H1 (cell line): ENCODE measurements at regions not wholly inside any gene's neighbourhood (a gene's known extent, or its start where the extent isn't known, plus 50 kb on each side); places are given as distances from the start of the nearest gene placed in this dataset.
A peak's percentile ranks its signal among the peaks of the same experiment; 100 is the strongest.

ENCODE experiments used
- CTCF ChIA-PET: fragments of 300-600 bp; sonication (Branson Sonifier 250); formaldehyde crosslinking; loops from one replicate; lab custom pipeline; 2021; ENCODE audit not compliant: partially characterized antibody; lab: Charles Lee
- POLR2A ChIA-PET: fragments of 300-600 bp; sonication (Branson Sonifier 250); formaldehyde crosslinking; loops from one replicate; lab custom pipeline; 2021; ENCODE audit warnings: inconsistent platforms; ENCODE audit not compliant: partially characterized antibody; lab: Charles Lee
- DNase-seq, 2 experiments: peaks; one replicate each; pipeline versions ENCODE4 v3.0.0 to v3.0.0-alpha.2; 2010 to 2022; ENCODE audit warnings: low spot score in 2 of 2, low read depth in 1 of 2, mixed read lengths in 1 of 2
- FAIRE-seq: peaks from 2 replicates; lab custom pipeline; 2011; peaks lifted over from hg19 to GRCh38; lab: Jason Lieb, UNC
- H2AFZ ChIP-seq: 2 replicates; pipeline ENCODE4 v1.8.1; 2012; ENCODE audit warnings: low read length, inconsistent platforms
- H2AK5ac ChIP-seq: 2 replicates; pipeline ENCODE4 v1.6.1; 2013; ENCODE audit warnings: low read depth, low read length
- H2BK120ac ChIP-seq: replicated peaks from 2 replicates; pipeline ENCODE3; 2013; ENCODE audit warnings: low read depth, low read length, inconsistent platforms
- H2BK12ac ChIP-seq: 2 replicates; pipeline ENCODE4 v1.6.1; 2013; ENCODE audit warnings: low read depth, low read length
- H2BK15ac ChIP-seq: 2 replicates; pipeline ENCODE4 v1.6.1; 2013; ENCODE audit warnings: low read length
- H2BK20ac ChIP-seq: 2 replicates; pipeline ENCODE4 v1.6.1; 2013; ENCODE audit warnings: low read length
- H2BK5ac ChIP-seq: 2 replicates; pipeline ENCODE4 v1.6.1; 2013; ENCODE audit warnings: low read depth, low read length
- H3K14ac ChIP-seq: 2 replicates; pipeline ENCODE4 v1.6.1; 2013; ENCODE audit warnings: inconsistent platforms; ENCODE audit not compliant: insufficient read length
- H3K18ac ChIP-seq: 2 replicates; pipeline ENCODE4 v1.6.1; 2013; ENCODE audit warnings: low read length; ENCODE audit errors: extremely low read depth
- H3K23ac ChIP-seq: 2 replicates; pipeline ENCODE4 v1.6.1; 2013; ENCODE audit warnings: inconsistent platforms; ENCODE audit not compliant: insufficient read length
- H3K23me2 ChIP-seq: 2 replicates; pipeline ENCODE4 v1.6.1; 2013; ENCODE audit warnings: low read depth, low read length
- H3K27ac ChIP-seq: 2 replicates; pipeline ENCODE4 v1.6.1; 2011; ENCODE audit warnings: low read depth, low read length, inconsistent platforms
- H3K27me3 ChIP-seq, 4 experiments: replicated peaks in 1 of 4; 1 replicate in 1 of 4; 2 replicates in 3 of 4; pipeline versions ENCODE4 v1.6.1 to v1.8.1; 2011 to 2013; ENCODE audit warnings: low read length in 3 of 4, mild to moderate bottlenecking in 3 of 4, inconsistent platforms in 2 of 4, mixed read lengths in 2 of 4, moderate library complexity in 1 of 4; ENCODE audit not compliant: control insufficient read depth in 3 of 4, insufficient read depth in 3 of 4; ENCODE audit errors: extremely low read depth in 1 of 4
- H3K36me3 ChIP-seq, 4 experiments: 2 replicates each; pipeline versions ENCODE4 v1.6.1 to v1.8.1; 2011 to 2013; ENCODE audit warnings: mild to moderate bottlenecking in 4 of 4, low read length in 3 of 4, moderate library complexity in 2 of 4, control low read depth in 1 of 4, inconsistent platforms in 1 of 4; ENCODE audit not compliant: insufficient read depth in 4 of 4, control insufficient read depth in 2 of 4
- H3K4ac ChIP-seq: replicated peaks from 2 replicates; pipeline ENCODE3; 2013; ENCODE audit warnings: low read length, low read depth, mixed read lengths, inconsistent platforms; ENCODE audit not compliant: insufficient read length
- H3K4me1 ChIP-seq, 4 experiments: replicated peaks in 1 of 4; 1 replicate in 1 of 4; 2 replicates in 3 of 4; pipeline versions ENCODE4 v1.6.1 to v1.8.1; 2011 to 2013; ENCODE audit warnings: low read length in 3 of 4, inconsistent platforms in 2 of 4, mixed read lengths in 1 of 4; ENCODE audit not compliant: insufficient read depth in 4 of 4, control insufficient read depth in 3 of 4
- H3K4me2 ChIP-seq, 2 experiments: 2 replicates each; pipeline versions ENCODE4 v1.6.1 to v1.8.1; 2011 to 2013; ENCODE audit warnings: low read depth in 2 of 2, low read length in 2 of 2, control low read depth in 1 of 2, inconsistent platforms in 1 of 2, mild to moderate bottlenecking in 1 of 2; ENCODE audit not compliant: insufficient read depth in 1 of 2
- H3K4me3 ChIP-seq, 4 experiments: fragments of 200-600, 300-600 bp in 1 of 4; sonication (generic), shearing (Covaris generic), sonication (Bioruptor Twin) in 1 of 4; 2 replicates each; pipeline versions ENCODE4 v1.5.1 to v1.8.1; 2011 to 2016; ENCODE audit warnings: low read length in 4 of 4, low read depth in 3 of 4, control low read depth in 2 of 4, inconsistent platforms in 2 of 4, mild to moderate bottlenecking in 2 of 4, mixed read lengths in 1 of 4, moderate library complexity in 1 of 4; ENCODE audit not compliant: insufficient read depth in 2 of 4; ENCODE audit errors: extremely low read depth in 1 of 4
- H3K56ac ChIP-seq: replicated peaks from 2 replicates; pipeline ENCODE3; 2013; ENCODE audit warnings: low read depth, mild to moderate bottlenecking, mixed read lengths, low read length, inconsistent platforms; ENCODE audit not compliant: insufficient read length
- H3K79me1 ChIP-seq: 2 replicates; pipeline ENCODE4 v1.6.1; 2013; ENCODE audit warnings: low read depth, low read length, control low read depth
- H3K79me2 ChIP-seq, 2 experiments: 2 replicates each; pipeline versions ENCODE4 v1.6.1 to v1.8.1; 2012 to 2013; ENCODE audit warnings: low read length in 2 of 2, mild to moderate bottlenecking in 2 of 2, inconsistent platforms in 1 of 2; ENCODE audit not compliant: insufficient read depth in 2 of 2, control insufficient read depth in 1 of 2
- H3K9ac ChIP-seq, 4 experiments: replicated peaks in 1 of 4; 1 replicate in 1 of 4; 2 replicates in 3 of 4; pipeline versions ENCODE4 v1.6.1 to v1.8.1; 2011 to 2013; ENCODE audit warnings: low read depth in 3 of 4, low read length in 3 of 4, control low read depth in 2 of 4, mild to moderate bottlenecking in 2 of 4, moderate library complexity in 2 of 4, inconsistent platforms in 1 of 4; ENCODE audit errors: extremely low read depth in 1 of 4
- H3K9me3 ChIP-seq, 2 experiments: 2 replicates each; pipeline versions ENCODE4 v1.6.1 to v1.8.1; 2012 to 2013; ENCODE audit warnings: mild to moderate bottlenecking in 2 of 2, moderate library complexity in 2 of 2, control low read depth in 1 of 2, inconsistent platforms in 1 of 2, low read depth in 1 of 2, low read length in 1 of 2, mixed read lengths in 1 of 2; ENCODE audit not compliant: insufficient read depth in 2 of 2
- H4K20me1 ChIP-seq, 2 experiments: replicated peaks in 1 of 2; 2 replicates each; pipeline versions ENCODE3 to v1.8.1; 2011 to 2013; ENCODE audit warnings: inconsistent platforms in 2 of 2, low read length in 2 of 2, mild to moderate bottlenecking in 1 of 2; ENCODE audit not compliant: insufficient read depth in 2 of 2, control insufficient read depth in 1 of 2
- H4K5ac ChIP-seq: 2 replicates; pipeline ENCODE4 v1.6.1; 2013; ENCODE audit warnings: low read length, low read depth, mixed read lengths, inconsistent platforms; ENCODE audit not compliant: insufficient read length
- H4K8ac ChIP-seq: 2 replicates; pipeline ENCODE4 v1.8.0; 2013; ENCODE audit warnings: mild to moderate bottlenecking, moderate library complexity, low read length, inconsistent platforms; ENCODE audit not compliant: insufficient read depth; ENCODE audit errors: extremely low read depth
- H4K91ac ChIP-seq: replicated peaks from 2 replicates; pipeline ENCODE3; 2013; ENCODE audit warnings: low read length, mixed read lengths, inconsistent platforms; ENCODE audit not compliant: insufficient read length
- CBX8 ChIP-seq: fragments of 300-800, 300-1000 bp; sonication (generic); IDR thresholded peaks from 2 replicates; pipeline ENCODE4 v1.7.1; 2016; ENCODE audit warnings: low read depth, low read length, borderline replicate concordance
- CHD1 ChIP-seq: IDR thresholded peaks from 2 replicates; pipeline ENCODE4 v1.6.1; 2012; ENCODE audit warnings: low read depth, low read length, improper control_type of control experiment
- EP300 ChIP-seq, 2 experiments: IDR thresholded peaks; 1 replicate in 1 of 2; 2 replicates in 1 of 2; pipeline ENCODE4 v1.6.1; 2011 to 2012; ENCODE audit warnings: low read depth in 2 of 2, low read length in 2 of 2, mild to moderate bottlenecking in 2 of 2, borderline replicate concordance in 1 of 2, inconsistent platforms in 1 of 2, moderate library complexity in 1 of 2
- HDAC2 ChIP-seq, 2 experiments: fragments of 300-600 bp in 1 of 2; sonication (generic) in 1 of 2; IDR thresholded peaks; 2 replicates each; pipeline ENCODE4 v1.6.1; 2011 to 2012; ENCODE audit warnings: low read depth in 2 of 2, low read length in 2 of 2, mild to moderate bottlenecking in 2 of 2, moderate library complexity in 2 of 2, borderline replicate concordance in 1 of 2, inconsistent platforms in 1 of 2
- MAX ChIP-seq: IDR thresholded peaks from 2 replicates; pipeline ENCODE4 v1.6.1; 2012; ENCODE audit warnings: inconsistent platforms
- NRF1 ChIP-seq: IDR thresholded peaks from 2 replicates; pipeline ENCODE4 v1.6.1; 2011; ENCODE audit warnings: mild to moderate bottlenecking, low read depth, low read length, improper control_type of control experiment
- RAD21 ChIP-seq, 2 experiments: IDR thresholded peaks in 1 of 2; conservative IDR thresholded peaks in 1 of 2; 2 replicates each; pipeline ENCODE4 v1.6.1; 2011; ENCODE audit warnings: low read depth in 2 of 2, low read length in 2 of 2, improper control_type of control experiment in 1 of 2, inconsistent platforms in 1 of 2, mild to moderate bottlenecking in 1 of 2, moderate library complexity in 1 of 2
- RNF2 ChIP-seq: fragments of 200-900, 300-1000 bp; sonication (generic); IDR thresholded peaks from 2 replicates; pipeline ENCODE4 v1.7.1; 2016; ENCODE audit warnings: borderline replicate concordance, low read depth, mild to moderate bottlenecking, antibody characterized with exemption, low read length; ENCODE audit not compliant: poor library complexity, severe bottlenecking; ENCODE audit errors: missing control alignments
- TBP ChIP-seq: IDR thresholded peaks from 2 replicates; pipeline ENCODE4 v1.6.1; 2011; ENCODE audit warnings: low read depth, low read length, improper control_type of control experiment
- WGBS, 2 experiments: shearing (Covaris generic) in 1 of 2; methylation state at CpG; one replicate each; pipeline versions ENCODE4 v1.1.6 to v1.1.7; 2013 to 2015; ENCODE audit warnings: low lambda C conversion rate in 2 of 2, mixed read lengths in 2 of 2, inconsistent platforms in 1 of 2, low coverage in 1 of 2, missing lambda C conversion rate in 1 of 2; ENCODE audit not compliant: insufficient replicate concordance in 2 of 2, insufficient coverage in 1 of 2, insufficient read length in 1 of 2; ENCODE audit errors: extremely low coverage in 1 of 2, missing lambda C conversion rate in 1 of 2; 5-methylcytosine and 5-hydroxymethylcytosine counted together

DNA sequence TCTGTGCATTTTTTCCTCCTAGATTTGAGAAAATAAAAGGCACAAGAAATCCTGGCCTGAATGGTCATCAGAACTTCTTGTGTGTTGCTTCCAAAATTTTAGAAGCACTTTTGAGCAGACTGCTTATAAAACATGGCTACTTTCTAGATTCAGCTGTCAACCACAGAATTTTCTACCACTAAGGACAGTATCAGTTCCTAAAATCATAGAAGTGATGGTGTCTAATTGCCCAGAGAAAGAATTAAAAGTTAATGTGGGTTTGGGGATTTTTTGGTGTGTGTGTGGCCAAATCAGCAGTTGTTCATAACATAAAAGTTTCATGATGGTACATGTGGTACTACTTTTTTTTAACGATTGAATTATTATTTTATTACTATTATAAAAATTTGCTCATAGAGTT lies 171.4 kb upstream of the SNX7 start:
- no peak for FAIRE-seq
- Histone ChIP-seq H2BK15ac (no peak overlapping the region), H3K36me3 (no peaks in the 10 kb centered on the region)

More for the DNA sequence above, 171.4 kb upstream of the SNX7 start:
- no peak overlapping the region for H3K14ac ChIP-seq
- ChIA-PET CTCF (no interaction called here), POLR2A (no interaction called here)
- no peak for DNase-seq
- H3K9ac ChIP-seq: no peak overlapping the region
- no peak overlapping the region for H2BK12ac ChIP-seq
- H2BK20ac ChIP-seq: no peak overlapping the region
- H3K4ac ChIP-seq: no peak overlapping the region
- no peaks in the 10 kb centered on the region for H3K79me2 ChIP-seq
- no peak overlapping the region for H4K91ac ChIP-seq
- H2BK5ac ChIP-seq: no peak overlapping the region
- no peak overlapping the region for H3K4me3 ChIP-seq
- no peaks in the 10 kb centered on the region for H3K9me3 ChIP-seq
- no peak overlapping the region for H3K18ac ChIP-seq
- no peak overlapping the region for H3K23ac ChIP-seq
- no peaks in the 10 kb centered on the region for H4K20me1 ChIP-seq
- WGBS, 2 experiments: 92% methylated on average over 1 of the region's 1 CpG; no CpG with 5 or more reads in 1 of the 2 experiments
- H2BK120ac ChIP-seq: no peak overlapping the region
- no peak overlapping the region for H3K56ac ChIP-seq
- TF ChIP-seq CHD1: no peak
- no peak for TF ChIP-seq EP300 (IDR thresholded peaks at IDR 0.05; ENCODE audit: borderline replicate concordance in 1 of 2, low read depth in 2 of 2, low read length in 2 of 2)
- TF ChIP-seq RAD21 (IDR thresholded peaks at IDR 0.05 in 1 of 2, conservative IDR thresholded peaks at IDR 0.05 in 1 of 2; ENCODE audit: low read depth in 2 of 2, low read length in 2 of 2): no peak
- TF ChIP-seq NRF1: no peak
- no peak for TF ChIP-seq TBP
- TF ChIP-seq HDAC2 (IDR thresholded peaks at IDR 0.05; ENCODE audit: borderline replicate concordance in 1 of 2, low read depth in 2 of 2, low read length in 2 of 2): no peak
- no peak for TF ChIP-seq MAX
- no peak for TF ChIP-seq RNF2
- TF ChIP-seq CBX8: no peak
- TF ChIP-seq, all 59 proteins: peak for 0
- Histone ChIP-seq H3K27me3 (no peaks in the 10 kb centered on the region), H3K79me1 (no peaks in the 10 kb centered on the region), H2AFZ (peak overlapping the region; percentile 18; the same call in 1 of the 2 replicates), H3K27ac (no peak overlapping the region), H4K5ac (no peak overlapping the region), H4K8ac (no peak overlapping the region), H3K4me2 (no peak overlapping the region), H2AK5ac (no peak overlapping the region), H3K4me1 (no peaks in the 10 kb centered on the region), H3K23me2 (no peaks in the 10 kb centered on the region)
